Epithelial cell of proximal tubule (primary cell): ENCODE measurements at regions not wholly inside any gene's neighbourhood (a gene's known extent, or its start where the extent isn't known, plus 50 kb on each side); places are given as distances from the start of the nearest gene placed in this dataset.

Source experiments
- DNase-seq: peaks from one replicate; pipeline ENCODE4 v3.0.0-alpha.2; 2011; ENCODE audit warnings: low read depth
- H3K4me3 ChIP-seq: 2 replicates; pipeline ENCODE4 v1.5.1; 2011; ENCODE audit warnings: low read depth, mild to moderate bottlenecking, low read length
- CTCF ChIP-seq: conservative IDR thresholded peaks from 2 replicates; pipeline ENCODE4 v1.5.1; 2012; ENCODE audit warnings: low read depth, mild to moderate bottlenecking, low read length

- no peak for DNase-seq
- no peak overlapping the region for H3K4me3 ChIP-seq
- no peak for TF ChIP-seq CTCF
Observed at GRCh38 chr2:133653056-133653455, 84.8 kb upstream of the NCKAP5 start.

- DNase-seq = no peak
- no peak overlapping the region for H3K4me3 ChIP-seq
- TF ChIP-seq CTCF = no peak
Observed at GRCh38 chr2:133654949-133655348, 86.7 kb upstream of the NCKAP5 start.

- DNase-seq = no peak
- no peak for TF ChIP-seq CTCF
- H3K4me3 ChIP-seq = no peak overlapping the region
Observed at GRCh38 chr2:133655610-133656009, 87.3 kb upstream of the NCKAP5 start.

GRCh38 chr2:133657591-133657990 is 89.3 kb upstream of the NCKAP5 start:
- no peak overlapping the region for H3K4me3 ChIP-seq
- TF ChIP-seq CTCF = no peak
- peak; percentile 74 for DNase-seq

- no peak for DNase-seq
- TF ChIP-seq CTCF = no peak
- H3K4me3 ChIP-seq = no peak overlapping the region
Observed at GRCh38 chr2:133658020-133658903, 90.0 kb upstream of the NCKAP5 start.

GRCh38 chr2:133660510-133660909 is 92.2 kb upstream of the NCKAP5 start:
- no peak for TF ChIP-seq CTCF
- DNase-seq = no peak
- no peak overlapping the region for H3K4me3 ChIP-seq

GRCh38 chr2:133661392-133661791 is 93.1 kb upstream of the NCKAP5 start:
- DNase-seq = no peak
- H3K4me3 ChIP-seq = no peak overlapping the region
- no peak for TF ChIP-seq CTCF
